RPMI8226 (cell line): ENCODE measurements at regions not wholly inside any gene's neighbourhood (a gene's known extent, or its start where the extent isn't known, plus 50 kb on each side); places are given as distances from the start of the nearest gene placed in this dataset.
A peak's percentile ranks its signal among the peaks of the same experiment; 100 is the strongest.
"Not testable (repeated sequence)": the region's sequence is repeated elsewhere in the genome, so short reads cannot be mapped to it uniquely, and the experiment has no call there.

Experiments
- DNase-seq: peaks from one replicate; pipeline ENCODE4 v3.0.0-alpha.2; 2015

DNA sequence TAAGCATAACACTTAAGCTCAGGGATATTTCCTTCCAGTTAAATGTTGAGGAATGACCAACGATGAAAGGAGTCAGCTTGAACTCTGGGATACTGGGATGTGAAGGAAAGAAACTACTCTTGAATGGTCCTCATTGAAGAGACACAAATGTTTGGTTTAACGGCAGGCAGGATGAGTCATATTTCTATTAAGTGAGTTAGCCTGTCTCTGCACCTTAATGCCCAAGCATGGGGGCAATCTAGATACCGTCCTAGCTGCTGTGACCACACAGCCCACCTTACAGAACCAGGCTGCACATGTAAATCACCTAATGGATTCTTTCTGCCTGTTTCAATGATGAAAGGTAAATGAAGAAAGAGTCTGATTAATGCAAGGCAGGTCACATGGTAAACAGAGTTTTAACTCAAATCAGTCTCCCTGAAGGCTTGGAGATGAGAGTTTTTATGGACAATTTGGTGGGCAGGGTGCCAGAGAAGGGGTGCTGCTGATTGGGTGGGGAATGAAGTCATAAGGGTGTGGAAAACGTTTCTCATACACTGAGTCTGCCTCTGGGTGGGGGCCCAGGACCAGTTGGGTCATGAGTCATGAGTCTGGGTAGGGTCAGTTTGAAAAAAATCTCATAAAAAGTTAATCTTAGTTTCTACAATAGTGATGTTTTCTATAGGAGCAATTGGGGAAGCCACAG is 144.6 kb upstream of the MMADHC start:
- no peak for DNase-seq

- DNase-seq, result no peak
Measured at GRCh38 chr2:149731079-149731478, 143.5 kb upstream of the MMADHC start.

DNA sequence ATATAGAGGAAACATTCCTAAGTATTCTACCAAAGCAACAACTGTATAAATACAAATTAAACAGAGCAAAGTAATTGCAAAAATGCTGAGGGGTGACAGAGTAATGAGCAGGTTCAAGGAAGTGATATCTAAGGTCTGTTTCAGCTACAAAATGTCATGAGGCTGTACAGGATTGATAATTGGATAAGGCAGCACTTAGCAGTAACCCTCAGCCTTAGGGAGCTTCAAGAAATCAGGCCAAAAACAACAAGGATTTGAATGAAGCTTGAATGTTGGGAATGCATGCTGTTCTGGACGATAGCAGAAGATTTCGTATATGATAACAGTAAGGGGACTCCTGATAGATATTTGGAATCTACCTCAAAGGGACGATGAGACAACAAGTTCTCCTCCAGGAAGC is 142.0 kb upstream of the MMADHC start:
- no peak for DNase-seq

DNA sequence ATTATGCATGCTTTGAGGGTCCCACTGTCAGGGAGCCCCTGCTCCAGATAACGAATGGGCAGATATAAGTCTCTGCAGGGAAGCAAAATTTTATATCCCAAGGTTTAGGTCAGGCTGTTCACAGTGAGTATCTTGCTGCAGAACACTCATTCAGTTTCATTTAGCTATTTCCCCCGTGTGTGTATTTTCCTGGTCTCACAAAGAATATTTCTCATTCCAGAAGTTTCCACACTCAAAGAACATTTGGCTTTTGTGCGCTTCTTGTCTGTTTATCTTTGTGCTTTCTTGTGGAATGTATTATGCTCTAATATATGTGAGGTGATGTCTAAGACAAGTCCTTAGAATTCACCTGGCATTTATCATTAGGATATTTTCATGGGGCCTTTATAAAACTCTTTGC is 140.4 kb upstream of the MMADHC start:
- no peak for DNase-seq

DNA sequence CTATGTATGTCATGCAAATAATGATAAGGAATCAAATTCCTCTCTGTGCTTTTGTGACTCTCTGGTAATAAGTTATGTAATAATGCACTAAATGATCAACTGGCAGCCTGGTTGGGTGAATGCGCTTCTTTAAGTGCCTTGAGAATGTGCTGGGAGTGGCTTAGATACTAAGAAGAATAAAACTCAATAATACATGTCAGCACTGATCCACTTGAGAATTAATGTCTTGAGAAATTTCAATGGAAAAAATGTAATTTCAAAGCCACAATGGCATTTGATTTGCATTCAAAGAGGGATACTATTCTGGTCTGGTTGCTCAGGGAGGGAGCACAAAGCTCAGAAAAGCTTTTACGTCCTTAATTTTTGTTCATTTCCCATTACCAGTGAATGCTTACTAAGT is 137.7 kb upstream of the MMADHC start:
- DNase-seq, result no peak

- no peak for DNase-seq
Measured at GRCh38 chr2:149724091-149724490, 136.5 kb upstream of the MMADHC start.

- DNase-seq, result no peak
Measured at GRCh38 chr2:149720615-149721014, 133.0 kb upstream of the MMADHC start.

- no peak for DNase-seq
Measured at GRCh38 chr2:149719695-149720094, 132.1 kb upstream of the MMADHC start.

GRCh38 chr2:149716687-149717086 is 129.1 kb upstream of the MMADHC start:
- DNase-seq, result no peak

DNA sequence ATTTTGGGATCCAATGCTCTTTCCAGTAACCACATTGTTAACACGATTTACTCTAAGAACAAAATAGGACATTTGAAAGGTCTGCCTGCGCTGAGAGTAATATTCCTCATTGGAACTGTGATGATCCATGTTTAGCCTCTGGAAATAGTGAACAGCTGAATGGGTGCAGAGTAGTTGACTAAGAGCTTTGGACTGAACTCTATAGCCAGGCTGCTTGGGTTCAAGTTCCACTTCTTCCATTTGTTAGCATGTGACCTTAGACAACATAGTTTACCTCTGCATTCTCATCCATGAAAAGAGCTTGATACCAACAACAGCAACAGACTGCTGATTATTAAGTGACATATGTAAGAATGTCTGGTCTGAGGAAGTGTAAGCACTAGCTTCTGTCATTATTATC is 128.3 kb upstream of the MMADHC start:
- no peak for DNase-seq

DNA sequence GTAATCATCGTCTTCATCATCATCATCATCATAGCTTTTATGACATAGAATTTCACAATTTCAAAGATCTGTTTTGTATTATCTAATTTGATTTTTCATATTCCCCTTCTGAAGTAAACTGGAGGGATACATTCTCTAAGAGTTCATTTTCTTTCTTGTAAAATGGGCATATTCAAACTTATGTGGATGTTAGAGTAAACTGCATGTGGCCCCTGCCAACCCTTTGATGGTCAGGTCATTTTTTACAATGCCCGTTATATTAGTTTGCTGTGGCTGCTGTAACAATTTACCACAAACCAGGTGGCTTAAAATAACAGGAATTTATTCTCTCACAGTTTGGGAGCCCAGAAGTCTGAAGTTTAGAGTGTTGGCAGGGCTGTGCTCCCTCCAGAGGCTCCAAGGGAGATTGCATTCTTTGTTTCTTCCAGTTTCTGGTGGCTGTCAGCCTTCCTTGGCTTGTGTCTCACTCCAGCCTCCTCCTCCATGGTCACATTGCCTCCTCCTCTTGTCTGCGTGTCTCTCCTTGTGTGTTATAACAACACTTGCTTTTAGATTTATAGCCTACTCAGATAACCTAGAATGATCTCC is 127.5 kb upstream of the MMADHC start:
- DNase-seq, result peak; percentile 17

- DNase-seq, result no peak
Measured at GRCh38 chr2:149709496-149710263, 122.1 kb upstream of the MMADHC start.

DNA sequence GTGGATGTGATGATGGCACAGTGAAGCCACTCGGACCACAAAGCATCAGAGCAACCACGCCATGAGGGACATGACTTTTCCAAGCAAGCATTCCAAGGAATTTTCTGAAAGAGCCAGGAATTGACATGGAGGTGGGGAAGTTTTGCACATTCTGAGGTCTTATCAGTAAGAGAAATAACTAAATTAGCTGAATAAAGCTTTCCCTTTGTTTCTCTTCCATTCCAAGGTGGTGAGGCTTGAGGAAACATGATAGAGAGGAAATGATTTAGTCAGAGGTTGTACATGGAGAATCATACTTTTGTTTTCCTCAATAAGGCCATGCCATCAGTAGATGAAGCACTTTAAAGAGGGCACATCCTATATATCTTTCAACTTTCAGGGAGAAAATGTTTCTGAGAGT is 115.7 kb upstream of the MMADHC start:
- no peak for DNase-seq

DNA sequence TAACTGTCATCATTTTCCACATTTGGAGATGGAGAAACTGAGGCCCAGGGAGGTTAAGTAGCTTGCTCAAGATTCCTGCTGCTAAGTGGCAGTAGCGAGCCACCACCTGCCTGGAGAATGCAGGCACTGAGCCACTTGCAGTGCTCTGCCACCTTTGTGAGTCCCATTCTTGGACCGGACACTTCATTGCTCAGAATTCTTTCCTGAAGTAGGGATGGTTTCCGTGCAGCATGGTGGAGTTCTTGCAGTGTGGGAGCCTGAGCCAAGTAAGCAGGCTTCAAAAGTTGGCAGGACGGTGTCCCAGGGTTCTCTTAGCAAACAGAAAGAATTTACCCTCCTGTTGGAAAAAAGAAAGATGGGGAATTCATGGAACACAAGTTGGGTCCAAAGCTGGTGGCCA is 115.0 kb upstream of the MMADHC start:
- no peak for DNase-seq

DNA sequence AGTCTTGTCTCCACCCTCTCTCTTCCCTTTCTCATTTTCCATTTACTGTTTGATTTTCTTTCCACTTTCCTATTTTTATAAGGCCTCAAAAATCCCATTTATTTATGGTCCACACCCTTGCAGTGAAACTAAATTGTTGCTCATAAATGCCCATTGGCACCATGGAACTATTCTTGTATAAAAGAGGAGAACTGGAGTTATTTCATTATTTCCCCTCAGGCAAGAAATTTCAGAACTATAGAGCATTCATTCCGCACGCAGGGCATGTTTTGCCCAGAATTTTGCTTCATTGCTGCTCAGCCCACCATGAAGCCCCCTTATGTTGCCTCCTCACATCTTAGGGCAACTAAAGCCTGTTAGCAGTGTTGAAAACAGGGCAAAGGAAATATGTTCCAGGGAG is 113.7 kb upstream of the MMADHC start:
- no peak for DNase-seq

DNA sequence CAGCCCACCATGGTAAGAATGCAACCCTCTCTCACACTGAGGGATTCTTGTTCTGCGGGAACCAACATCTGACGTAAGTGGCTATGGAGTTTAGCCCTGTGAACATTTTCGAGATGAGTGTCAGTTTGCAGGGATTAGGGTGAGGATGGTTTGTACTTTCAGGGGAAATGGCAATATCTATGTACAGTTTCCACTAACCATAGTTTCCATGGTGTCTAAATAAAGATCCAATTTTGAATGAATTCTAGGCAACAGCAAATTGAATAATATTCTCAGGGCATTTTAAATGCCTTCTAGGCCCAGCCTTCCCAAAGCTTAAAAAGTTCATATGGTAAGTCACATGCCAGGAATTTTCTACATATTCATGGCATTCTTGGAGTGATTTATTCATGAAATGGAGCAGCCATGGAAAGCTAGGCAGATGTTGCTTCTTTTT is 105.4 kb upstream of the MMADHC start:
- no peak for DNase-seq

DNA sequence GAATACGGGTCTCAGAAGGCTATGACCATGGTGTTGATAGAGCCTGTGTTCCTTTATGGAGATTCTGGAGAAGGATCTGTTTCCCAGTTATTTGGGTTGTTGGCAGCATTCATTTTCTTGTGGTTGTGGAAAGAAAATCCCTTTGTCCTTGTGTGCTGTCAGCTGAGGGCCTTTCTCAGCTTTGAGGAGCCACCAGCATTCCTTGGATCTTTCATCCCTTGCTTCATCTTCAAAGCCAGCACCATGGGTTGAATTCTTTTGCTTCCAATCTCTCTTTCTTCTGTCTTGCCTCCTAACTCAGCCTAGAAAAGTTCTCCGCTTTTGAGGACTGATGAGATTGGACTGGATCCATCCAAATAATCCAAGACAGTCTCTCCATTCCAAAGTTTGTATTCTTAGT is 103.2 kb upstream of the MMADHC start:
- no peak for DNase-seq

DNA sequence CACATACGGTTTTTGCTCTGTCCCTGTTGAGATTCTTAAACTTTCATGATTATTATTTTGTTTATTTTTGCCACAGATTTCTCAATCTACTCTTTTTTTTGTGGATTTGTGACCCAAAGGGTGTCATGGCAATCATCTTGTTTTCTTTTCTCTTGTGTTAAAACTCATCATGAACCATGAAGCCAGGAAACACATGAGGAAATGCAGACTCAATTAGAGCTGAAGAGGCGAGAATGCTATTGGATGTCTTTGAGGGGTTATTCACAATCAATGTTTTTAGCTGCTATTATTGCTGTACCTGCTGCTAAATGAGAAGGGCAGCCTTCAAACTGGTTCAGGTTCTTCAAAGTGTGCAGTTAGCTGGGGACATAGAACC is 99.5 kb upstream of the MMADHC start:
- DNase-seq, result no peak

DNA sequence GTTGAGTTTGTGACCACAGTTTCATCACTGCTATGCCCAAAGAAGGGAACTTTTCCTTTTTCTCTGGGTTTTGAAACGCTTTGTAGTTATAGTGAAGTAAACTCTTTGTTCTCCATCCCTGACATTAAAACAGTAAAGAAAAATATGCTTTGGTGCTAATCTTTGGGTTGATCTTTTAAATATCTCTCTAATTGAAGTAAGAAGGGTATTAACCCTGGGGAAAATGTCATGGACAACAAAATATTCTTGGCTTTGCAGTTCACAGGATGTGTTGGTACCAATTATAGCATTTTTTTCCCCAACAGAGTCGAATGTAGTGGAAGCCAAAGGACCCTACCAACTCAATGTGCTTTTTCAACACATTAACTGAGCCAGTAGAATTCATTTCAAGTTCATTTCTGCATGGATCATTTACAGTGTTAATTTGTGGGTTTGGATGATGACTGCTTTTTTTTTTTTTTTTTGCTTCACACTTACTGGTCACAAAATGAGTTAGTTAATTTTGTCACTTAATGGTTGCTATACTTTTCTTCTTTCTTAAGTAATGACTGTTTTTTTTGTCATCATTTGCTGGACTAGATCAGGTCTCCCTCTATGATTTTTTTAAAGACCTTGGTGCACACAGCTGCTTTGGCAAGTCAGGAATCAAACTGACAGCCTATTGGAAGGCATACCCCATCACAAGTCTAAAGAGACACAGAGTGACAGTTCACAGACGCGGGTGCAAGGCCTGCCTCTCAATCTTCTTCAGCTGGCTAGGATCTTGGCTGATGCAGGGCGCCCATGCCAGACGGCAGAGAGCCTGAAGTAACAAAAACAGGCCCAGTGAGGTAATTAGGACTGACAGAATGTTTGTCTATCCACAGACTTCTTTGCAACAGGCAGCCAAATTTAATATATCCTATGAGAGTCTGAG is 98.8 kb upstream of the MMADHC start:
- DNase-seq, result no peak

GRCh38 chr2:149685401-149685800 is 97.8 kb upstream of the MMADHC start:
- not testable (repeated sequence) for DNase-seq

DNA sequence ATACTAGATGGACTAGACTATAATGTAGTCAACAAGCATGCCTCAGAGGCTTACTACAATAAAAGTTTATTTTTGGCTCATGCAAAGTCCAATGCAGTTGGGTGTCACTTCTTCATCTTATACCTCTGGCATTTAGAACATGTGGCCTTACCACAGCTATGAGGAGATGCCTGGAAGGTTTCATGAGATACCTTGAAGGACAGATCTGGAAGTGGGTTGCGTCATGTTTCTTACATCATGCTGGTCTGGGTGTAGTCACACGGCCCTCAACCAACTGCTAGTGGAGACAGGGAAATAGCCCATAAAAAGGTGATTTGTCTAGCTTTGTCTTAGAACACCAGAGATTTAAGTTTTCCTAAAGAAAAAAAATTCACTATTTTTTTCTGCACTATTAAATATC is 91.7 kb upstream of the MMADHC start:
- DNase-seq, result no peak

DNA sequence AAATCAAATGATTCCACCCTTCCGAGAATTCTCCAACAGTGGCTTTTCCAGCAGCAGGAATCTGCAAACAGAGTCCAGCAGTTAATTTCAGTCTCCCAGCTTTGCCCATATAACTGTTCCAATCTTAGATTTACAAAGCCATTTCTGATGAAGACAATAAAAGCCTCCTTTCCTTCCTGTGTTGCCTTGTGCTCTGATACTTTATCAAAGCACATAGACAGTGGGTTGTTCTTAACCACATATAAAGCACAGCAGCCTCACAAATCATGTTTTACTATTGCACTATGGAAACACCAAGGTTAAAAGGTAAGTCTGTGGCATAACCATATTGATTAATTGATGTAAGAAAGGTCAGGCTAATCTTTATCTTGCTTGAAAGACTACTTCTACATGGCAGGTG is 89.8 kb upstream of the MMADHC start:
- no peak for DNase-seq

- DNase-seq, result no peak
Measured at GRCh38 chr2:149670086-149670485, 82.5 kb upstream of the MMADHC start.
